Gastrocnemius medialis (tissue), 4 donors: ENCODE measurements at regions not wholly inside any gene's neighbourhood (a gene's known extent, or its start where the extent isn't known, plus 50 kb on each side); places are given as distances from the start of the nearest gene placed in this dataset.

ENCODE experiments used
- POLR2A ChIP-seq, 2 donors: fragments of 450-650 bp; IDR thresholded peaks; one replicate each; pipeline ENCODE4 v1.6.1; 2017; ENCODE audit warnings: antibody characterized with exemption in 2 of 2, mild to moderate bottlenecking in 2 of 2, moderate library complexity in 2 of 2
- TF ChIP-seq, protein P1 (sequence below), 5 experiments: fragments of 450-650 bp in 3 of 5; fragments of 200-600 bp in 2 of 5; sonication (generic) in 2 of 5; IDR thresholded peaks in 4 of 5; conservative IDR thresholded peaks in 1 of 5; 1 replicate in 4 of 5; 2 replicates in 1 of 5; pipeline ENCODE4 v1.5.1; 2016 to 2019; ENCODE audit warnings: antibody characterized with exemption in 5 of 5, mild to moderate bottlenecking in 3 of 5, moderate library complexity in 3 of 5

DNA sequence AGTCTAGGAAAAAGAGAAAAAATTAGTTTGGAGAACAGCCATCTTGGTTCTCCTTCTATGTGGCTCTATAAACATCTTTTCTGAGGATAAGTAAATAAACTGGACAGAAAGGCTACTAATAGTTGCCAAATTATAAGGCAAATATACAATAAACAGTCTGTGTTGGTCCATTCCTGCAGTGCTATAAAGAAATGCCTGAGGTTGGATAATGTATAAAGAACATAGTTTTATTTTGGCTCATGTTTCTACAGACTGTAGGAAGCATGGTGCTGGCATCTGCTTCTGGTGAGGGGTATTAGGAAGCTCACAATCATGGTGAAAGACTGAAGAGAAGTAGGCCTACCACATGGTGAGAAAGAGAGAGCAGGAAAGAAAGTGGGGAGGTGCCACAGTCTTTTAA is 209.7 kb downstream of the MACC1 start:
- TF ChIP-seq, protein P1, sequence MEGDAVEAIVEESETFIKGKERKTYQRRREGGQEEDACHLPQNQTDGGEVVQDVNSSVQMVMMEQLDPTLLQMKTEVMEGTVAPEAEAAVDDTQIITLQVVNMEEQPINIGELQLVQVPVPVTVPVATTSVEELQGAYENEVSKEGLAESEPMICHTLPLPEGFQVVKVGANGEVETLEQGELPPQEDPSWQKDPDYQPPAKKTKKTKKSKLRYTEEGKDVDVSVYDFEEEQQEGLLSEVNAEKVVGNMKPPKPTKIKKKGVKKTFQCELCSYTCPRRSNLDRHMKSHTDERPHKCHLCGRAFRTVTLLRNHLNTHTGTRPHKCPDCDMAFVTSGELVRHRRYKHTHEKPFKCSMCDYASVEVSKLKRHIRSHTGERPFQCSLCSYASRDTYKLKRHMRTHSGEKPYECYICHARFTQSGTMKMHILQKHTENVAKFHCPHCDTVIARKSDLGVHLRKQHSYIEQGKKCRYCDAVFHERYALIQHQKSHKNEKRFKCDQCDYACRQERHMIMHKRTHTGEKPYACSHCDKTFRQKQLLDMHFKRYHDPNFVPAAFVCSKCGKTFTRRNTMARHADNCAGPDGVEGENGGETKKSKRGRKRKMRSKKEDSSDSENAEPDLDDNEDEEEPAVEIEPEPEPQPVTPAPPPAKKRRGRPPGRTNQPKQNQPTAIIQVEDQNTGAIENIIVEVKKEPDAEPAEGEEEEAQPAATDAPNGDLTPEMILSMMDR (IDR thresholded peaks at IDR 0.05 in 4 of 5, conservative IDR thresholded peaks at IDR 0.05 in 1 of 5): no peak
- no peak for TF ChIP-seq POLR2A (IDR thresholded peaks at IDR 0.05)
